ENCODE measurements at regions not wholly inside any gene's neighbourhood (a gene's known extent, or its start where the extent isn't known, plus 50 kb on each side); places are given as distances from the start of the nearest gene placed in this dataset.
"Not testable (repeated sequence)": the region's sequence is repeated elsewhere in the genome, so short reads cannot be mapped to it uniquely, and the experiment has no call there.

DNA sequence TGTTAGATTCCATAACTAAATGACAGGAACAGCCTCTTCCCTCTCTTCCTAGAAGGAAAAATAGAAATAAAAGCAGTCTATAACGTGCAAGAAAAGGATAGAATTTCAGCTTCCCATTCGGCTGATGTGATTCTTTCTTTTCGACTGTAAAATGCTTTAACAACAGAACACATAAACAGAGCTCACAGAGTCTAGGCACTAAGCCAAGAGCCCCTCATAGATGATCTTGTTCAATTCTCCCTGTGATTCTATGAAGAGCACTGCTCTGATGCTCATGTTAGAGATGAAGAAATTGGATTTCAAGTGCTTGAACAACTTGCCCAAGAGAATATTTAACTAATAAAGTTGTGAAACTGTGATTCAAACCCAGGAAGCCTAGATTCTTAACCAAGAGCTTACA lies 232.7 kb downstream of the RPAP3 start (continued):
- no peak for TF ChIP-seq RXRA (IDR thresholded peaks at IDR 0.05)
- no peak for TF ChIP-seq RAD21 (IDR thresholded peaks at IDR 0.05)
- no peak for TF ChIP-seq NR2F2 (IDR thresholded peaks at IDR 0.05)
- no peak for TF ChIP-seq EGR1 (IDR thresholded peaks at IDR 0.05; ENCODE audit: low read depth in 2 of 2)
- no peak for TF ChIP-seq FOXA2 (IDR thresholded peaks at IDR 0.05)
- TF ChIP-seq JUND (IDR thresholded peaks at IDR 0.05) = no peak

DNA sequence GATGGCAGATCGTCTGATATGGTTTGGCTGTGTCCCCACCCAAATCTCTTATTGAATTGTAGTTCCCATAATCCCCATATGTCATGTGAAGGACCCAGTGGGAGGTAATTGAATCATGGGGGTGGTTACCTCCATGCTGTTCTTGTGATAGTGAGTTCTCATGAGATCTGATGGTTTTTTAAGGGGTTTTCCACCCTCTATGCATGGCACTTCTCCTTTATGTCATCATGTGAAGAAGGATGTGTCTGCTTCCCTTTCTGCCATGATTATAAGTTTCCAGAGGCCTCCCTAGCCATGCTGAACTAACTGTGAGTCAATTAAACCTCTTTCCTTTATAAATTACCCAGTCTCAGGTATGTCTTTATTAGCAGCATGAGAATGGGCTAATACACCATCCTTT lies 235.5 kb downstream of the RPAP3 start:
- not testable (repeated sequence) for H3K9me3 ChIP-seq (ENCODE audit: control insufficient read depth in 4 of 4, low read length in 3 of 4); H3K4me3 ChIP-seq (ENCODE audit: low read depth in 1 of 3, low read length in 3 of 3); H3K9ac ChIP-seq (ENCODE audit: low read depth in 1 of 2, low read length in 2 of 2); H3K27ac ChIP-seq (ENCODE audit: low read depth in 1 of 2, low read length in 2 of 2); DNase-seq (ENCODE audit: low spot score); H3K36me3 ChIP-seq (ENCODE audit: control insufficient read depth in 4 of 4, insufficient read depth in 3 of 4, low read depth in 1 of 4, low read length in 3 of 4); H3K27me3 ChIP-seq (ENCODE audit: control insufficient read depth in 4 of 4, insufficient read depth in 4 of 4, low read length in 3 of 4); H3K4me1 ChIP-seq (ENCODE audit: control insufficient read depth in 4 of 4, insufficient read depth in 4 of 4, low read length in 3 of 4)
- WGBS = 69% methylated on average over 1 of the region's 1 CpG

DNA sequence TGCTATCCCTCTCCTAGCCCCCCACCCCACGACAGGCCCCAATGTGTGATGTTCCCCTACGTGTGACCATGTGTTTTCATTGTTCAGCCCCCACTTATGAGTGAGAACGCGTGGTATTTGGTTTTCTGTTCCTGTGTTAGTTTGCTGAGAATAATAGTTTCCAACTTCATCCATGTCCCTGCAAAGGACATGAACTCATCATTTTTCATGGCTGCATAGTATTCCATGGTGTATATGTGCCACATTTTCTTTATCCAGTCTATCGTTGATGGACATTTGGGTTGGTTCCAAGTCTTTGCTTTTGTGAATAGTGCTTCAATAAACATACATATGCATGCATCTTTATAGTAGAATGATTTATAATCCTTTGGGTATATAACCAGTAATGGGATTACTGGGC lies 241.9 kb downstream of the RPAP3 start:
- H3K36me3 ChIP-seq (ENCODE audit: control insufficient read depth in 4 of 4, insufficient read depth in 3 of 4, low read depth in 1 of 4, low read length in 3 of 4); H3K4me1 ChIP-seq (ENCODE audit: control insufficient read depth in 4 of 4, insufficient read depth in 4 of 4, low read length in 3 of 4): not testable (repeated sequence)
- WGBS = 85% methylated on average over 5 of the region's 5 CpGs

DNA sequence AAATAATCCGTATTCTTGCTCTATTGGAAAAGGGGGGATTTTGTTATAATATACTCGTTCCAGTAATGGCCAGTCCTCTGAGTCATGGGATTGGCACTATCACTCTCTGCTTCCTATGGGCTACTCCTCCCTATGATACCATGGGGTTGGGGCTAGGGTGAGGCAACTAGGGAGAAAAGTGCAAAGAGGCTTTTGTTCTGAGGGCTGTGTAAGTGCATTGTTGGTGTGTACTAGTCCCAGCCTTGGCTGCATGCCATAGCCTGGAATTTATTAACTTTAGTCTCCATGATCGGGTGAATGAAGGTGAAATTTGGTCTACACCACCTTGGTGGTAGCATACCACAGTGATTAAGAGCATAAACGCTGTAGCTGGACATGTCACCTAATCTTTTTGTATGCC lies 247.6 kb downstream of the RPAP3 start:
- Histone ChIP-seq H3K27me3 (ENCODE audit: control insufficient read depth in 4 of 4, insufficient read depth in 4 of 4, low read length in 3 of 4) (no peaks in the 10 kb centered on the region), H3K4me1 (ENCODE audit: control insufficient read depth in 4 of 4, insufficient read depth in 4 of 4, low read length in 3 of 4) (no peaks in the 10 kb centered on the region), H3K4me3 (ENCODE audit: low read depth in 1 of 3, low read length in 3 of 3) (no peak overlapping the region), H3K36me3 (ENCODE audit: control insufficient read depth in 4 of 4, insufficient read depth in 3 of 4, low read depth in 1 of 4, low read length in 3 of 4) (no peaks in the 10 kb centered on the region), H3K9me3 (ENCODE audit: control insufficient read depth in 4 of 4, low read length in 3 of 4) (no peaks in the 10 kb centered on the region), H3K27ac (ENCODE audit: low read depth in 1 of 2, low read length in 2 of 2) (no peak overlapping the region), H3K9ac (ENCODE audit: low read depth in 1 of 2, low read length in 2 of 2) (no peak overlapping the region)
- WGBS = 64% methylated on average over 4 of the region's 4 CpGs
- TF ChIP-seq HNF4G (IDR thresholded peaks at IDR 0.05) (no peak), TAF1 (conservative IDR thresholded peaks at IDR 0.05) (no peak), GABPA (IDR thresholded peaks at IDR 0.05 in 1 of 2, conservative IDR thresholded peaks at IDR 0.05 in 1 of 2) (no peak), SP1 (IDR thresholded peaks at IDR 0.05) (no peak), FOXA2 (IDR thresholded peaks at IDR 0.05) (no peak), YY1 (IDR thresholded peaks at IDR 0.05) (no peak), EGR1 (IDR thresholded peaks at IDR 0.05; ENCODE audit: low read depth in 2 of 2) (no peak), JUND (IDR thresholded peaks at IDR 0.05) (no peak), HNF4A (conservative IDR thresholded peaks at IDR 0.05) (no peak)
- TF ChIP-seq, protein P1, sequence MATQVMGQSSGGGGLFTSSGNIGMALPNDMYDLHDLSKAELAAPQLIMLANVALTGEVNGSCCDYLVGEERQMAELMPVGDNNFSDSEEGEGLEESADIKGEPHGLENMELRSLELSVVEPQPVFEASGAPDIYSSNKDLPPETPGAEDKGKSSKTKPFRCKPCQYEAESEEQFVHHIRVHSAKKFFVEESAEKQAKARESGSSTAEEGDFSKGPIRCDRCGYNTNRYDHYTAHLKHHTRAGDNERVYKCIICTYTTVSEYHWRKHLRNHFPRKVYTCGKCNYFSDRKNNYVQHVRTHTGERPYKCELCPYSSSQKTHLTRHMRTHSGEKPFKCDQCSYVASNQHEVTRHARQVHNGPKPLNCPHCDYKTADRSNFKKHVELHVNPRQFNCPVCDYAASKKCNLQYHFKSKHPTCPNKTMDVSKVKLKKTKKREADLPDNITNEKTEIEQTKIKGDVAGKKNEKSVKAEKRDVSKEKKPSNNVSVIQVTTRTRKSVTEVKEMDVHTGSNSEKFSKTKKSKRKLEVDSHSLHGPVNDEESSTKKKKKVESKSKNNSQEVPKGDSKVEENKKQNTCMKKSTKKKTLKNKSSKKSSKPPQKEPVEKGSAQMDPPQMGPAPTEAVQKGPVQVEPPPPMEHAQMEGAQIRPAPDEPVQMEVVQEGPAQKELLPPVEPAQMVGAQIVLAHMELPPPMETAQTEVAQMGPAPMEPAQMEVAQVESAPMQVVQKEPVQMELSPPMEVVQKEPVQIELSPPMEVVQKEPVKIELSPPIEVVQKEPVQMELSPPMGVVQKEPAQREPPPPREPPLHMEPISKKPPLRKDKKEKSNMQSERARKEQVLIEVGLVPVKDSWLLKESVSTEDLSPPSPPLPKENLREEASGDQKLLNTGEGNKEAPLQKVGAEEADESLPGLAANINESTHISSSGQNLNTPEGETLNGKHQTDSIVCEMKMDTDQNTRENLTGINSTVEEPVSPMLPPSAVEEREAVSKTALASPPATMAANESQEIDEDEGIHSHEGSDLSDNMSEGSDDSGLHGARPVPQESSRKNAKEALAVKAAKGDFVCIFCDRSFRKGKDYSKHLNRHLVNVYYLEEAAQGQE (IDR thresholded peaks at IDR 0.05) = no peak
- TF ChIP-seq, protein P2, sequence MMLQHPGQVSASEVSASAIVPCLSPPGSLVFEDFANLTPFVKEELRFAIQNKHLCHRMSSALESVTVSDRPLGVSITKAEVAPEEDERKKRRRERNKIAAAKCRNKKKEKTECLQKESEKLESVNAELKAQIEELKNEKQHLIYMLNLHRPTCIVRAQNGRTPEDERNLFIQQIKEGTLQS (IDR thresholded peaks at IDR 0.05) = no peak
- TF ChIP-seq, protein P3, sequence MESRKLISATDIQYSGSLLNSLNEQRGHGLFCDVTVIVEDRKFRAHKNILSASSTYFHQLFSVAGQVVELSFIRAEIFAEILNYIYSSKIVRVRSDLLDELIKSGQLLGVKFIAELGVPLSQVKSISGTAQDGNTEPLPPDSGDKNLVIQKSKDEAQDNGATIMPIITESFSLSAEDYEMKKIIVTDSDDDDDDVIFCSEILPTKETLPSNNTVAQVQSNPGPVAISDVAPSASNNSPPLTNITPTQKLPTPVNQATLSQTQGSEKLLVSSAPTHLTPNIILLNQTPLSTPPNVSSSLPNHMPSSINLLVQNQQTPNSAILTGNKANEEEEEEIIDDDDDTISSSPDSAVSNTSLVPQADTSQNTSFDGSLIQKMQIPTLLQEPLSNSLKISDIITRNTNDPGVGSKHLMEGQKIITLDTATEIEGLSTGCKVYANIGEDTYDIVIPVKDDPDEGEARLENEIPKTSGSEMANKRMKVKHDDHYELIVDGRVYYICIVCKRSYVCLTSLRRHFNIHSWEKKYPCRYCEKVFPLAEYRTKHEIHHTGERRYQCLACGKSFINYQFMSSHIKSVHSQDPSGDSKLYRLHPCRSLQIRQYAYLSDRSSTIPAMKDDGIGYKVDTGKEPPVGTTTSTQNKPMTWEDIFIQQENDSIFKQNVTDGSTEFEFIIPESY (IDR thresholded peaks at IDR 0.05) = no peak
- TF ChIP-seq, protein P4, sequence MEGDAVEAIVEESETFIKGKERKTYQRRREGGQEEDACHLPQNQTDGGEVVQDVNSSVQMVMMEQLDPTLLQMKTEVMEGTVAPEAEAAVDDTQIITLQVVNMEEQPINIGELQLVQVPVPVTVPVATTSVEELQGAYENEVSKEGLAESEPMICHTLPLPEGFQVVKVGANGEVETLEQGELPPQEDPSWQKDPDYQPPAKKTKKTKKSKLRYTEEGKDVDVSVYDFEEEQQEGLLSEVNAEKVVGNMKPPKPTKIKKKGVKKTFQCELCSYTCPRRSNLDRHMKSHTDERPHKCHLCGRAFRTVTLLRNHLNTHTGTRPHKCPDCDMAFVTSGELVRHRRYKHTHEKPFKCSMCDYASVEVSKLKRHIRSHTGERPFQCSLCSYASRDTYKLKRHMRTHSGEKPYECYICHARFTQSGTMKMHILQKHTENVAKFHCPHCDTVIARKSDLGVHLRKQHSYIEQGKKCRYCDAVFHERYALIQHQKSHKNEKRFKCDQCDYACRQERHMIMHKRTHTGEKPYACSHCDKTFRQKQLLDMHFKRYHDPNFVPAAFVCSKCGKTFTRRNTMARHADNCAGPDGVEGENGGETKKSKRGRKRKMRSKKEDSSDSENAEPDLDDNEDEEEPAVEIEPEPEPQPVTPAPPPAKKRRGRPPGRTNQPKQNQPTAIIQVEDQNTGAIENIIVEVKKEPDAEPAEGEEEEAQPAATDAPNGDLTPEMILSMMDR (IDR thresholded peaks at IDR 0.05; ENCODE audit: low read depth, low read length, missing input control) = no peak
- no peak for DNase-seq (ENCODE audit: low spot score)

More for the DNA sequence above, 241.9 kb downstream of the RPAP3 start:
- H3K27ac ChIP-seq (ENCODE audit: low read depth in 1 of 2, low read length in 2 of 2); H3K9ac ChIP-seq (ENCODE audit: low read depth in 1 of 2, low read length in 2 of 2); H3K27me3 ChIP-seq (ENCODE audit: control insufficient read depth in 4 of 4, insufficient read depth in 4 of 4, low read length in 3 of 4); H3K9me3 ChIP-seq (ENCODE audit: control insufficient read depth in 4 of 4, low read length in 3 of 4); H3K4me3 ChIP-seq (ENCODE audit: low read depth in 1 of 3, low read length in 3 of 3); DNase-seq (ENCODE audit: low spot score): not testable (repeated sequence)
